ENCODE measurements at regions not wholly inside any gene's neighbourhood (a gene's known extent, or its start where the extent isn't known, plus 50 kb on each side); places are given as distances from the start of the nearest gene placed in this dataset.

DNA sequence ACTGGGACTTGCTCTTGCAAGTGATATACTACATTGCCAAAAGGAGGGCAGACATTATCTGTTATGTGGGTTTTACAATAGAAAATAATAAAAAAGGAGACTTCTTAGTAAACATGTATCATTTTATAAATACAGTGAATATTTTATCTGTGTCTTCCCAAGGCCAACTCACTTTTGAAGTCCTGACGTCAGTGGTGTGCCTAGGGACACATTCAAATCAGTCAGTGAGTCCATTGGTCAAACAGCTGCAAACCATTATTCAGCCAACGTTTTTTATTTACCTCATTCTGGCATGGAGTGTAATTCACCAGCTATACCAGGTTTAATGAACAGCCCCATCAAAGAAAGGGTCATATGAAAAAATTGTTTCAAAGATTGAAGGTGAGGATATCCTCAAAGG is 263.7 kb downstream of the IPMK start:
- no peak for DNase-seq

GRCh38 chr10:58001159-58001558 is 266.5 kb downstream of the IPMK start:
- no peak for DNase-seq

- DNase-seq: no peak
These were observed 271.2 kb downstream of the IPMK start for GRCh38 chr10:57996536-57996935.

DNA sequence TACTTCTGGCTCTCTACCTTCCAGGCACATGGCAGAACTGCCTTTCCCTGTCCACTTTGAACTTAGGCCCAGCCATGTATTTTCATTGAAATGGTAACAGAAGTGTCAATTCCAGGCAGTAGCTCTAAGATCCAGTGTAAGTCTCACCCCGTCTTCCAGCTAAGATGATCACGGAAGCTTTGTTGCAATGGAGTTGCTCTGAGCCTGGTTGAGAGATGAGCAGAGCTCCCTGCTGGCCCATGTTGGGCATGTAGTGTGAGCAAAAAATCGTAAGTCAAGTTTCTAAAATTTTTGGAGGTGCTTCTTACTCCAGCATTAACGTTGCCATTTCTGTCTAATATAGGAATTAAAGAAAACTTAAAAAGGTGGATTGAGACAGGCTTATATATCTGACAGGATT is 274.4 kb downstream of the IPMK start:
- DNase-seq: no peak

- DNase-seq: no peak
These were observed 275.2 kb downstream of the IPMK start for GRCh38 chr10:57992321-57993077.

DNA sequence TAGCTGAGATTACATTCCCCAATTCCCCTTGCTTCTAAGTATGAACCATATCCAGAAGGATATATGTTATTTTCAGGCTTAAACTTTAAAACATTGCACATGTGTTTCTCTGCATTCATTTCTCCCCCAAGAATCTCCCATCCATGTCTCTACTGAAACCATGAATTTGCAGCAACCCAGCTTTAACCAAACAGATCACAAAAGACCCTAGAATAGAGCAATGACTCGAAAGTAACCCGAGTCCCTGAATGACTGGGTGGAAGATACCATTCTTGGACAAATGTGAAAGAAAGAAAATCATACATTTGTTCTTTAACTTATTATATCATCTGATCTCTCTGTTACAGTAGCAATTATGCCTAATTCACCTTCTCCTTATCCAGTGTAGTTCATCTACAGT is 278.7 kb downstream of the IPMK start:
- no peak for DNase-seq

DNA sequence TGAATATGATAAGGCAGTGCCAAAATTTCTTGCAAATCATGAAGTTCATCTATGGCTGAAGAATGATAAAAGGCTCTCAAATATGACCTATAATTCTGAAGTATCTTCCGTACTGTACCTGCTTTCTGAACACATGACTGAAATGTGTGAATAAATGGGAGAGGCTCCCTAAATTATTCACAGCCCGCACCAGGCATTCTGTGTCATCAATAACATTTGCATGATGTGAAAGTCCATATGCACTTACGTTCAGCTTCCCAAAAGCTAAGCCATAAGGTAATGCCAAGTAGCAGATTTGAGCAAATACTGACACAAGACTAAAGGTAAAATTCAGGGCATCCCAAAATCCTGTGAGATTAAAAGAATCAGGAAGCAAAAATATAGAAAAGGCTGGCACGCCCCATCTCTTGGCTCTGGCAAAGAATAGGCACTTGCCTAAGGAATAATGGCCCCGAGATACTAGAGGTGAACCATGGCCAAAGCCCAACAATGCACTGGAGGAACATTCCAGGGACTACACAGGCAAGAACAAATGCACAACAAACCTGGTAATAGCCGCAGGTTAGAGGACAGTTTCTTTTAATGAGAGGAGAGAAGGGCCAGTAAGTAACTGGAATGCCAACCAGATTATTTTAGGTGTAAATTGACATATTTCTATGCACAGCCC is 280.5 kb downstream of the IPMK start:
- no peak for DNase-seq

GRCh38 chr10:57986422-57986821 is 281.3 kb downstream of the IPMK start:
- no peak for DNase-seq

GRCh38 chr10:57983281-57983791 is 284.4 kb downstream of the IPMK start:
- DNase-seq: no peak

DNA sequence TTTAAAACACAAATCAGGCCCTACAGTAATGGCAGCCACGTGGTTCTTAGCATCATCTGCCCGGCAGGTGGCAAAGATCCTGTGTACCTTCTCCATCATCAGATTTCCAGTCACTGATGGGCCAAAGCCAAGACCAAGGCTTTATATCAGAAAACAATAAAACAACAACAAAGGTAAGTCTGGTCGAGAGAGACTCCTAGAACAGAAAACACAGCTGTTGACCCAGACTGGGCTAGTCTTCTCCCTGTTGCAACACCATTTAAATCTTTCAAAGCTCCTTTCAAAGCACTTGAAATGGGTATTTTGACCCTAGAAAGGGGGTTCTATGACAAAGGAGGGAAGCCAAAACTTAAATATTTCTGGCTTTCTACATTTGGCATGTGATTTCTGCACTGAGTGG is 285.6 kb downstream of the IPMK start:
- DNase-seq: no peak

DNA sequence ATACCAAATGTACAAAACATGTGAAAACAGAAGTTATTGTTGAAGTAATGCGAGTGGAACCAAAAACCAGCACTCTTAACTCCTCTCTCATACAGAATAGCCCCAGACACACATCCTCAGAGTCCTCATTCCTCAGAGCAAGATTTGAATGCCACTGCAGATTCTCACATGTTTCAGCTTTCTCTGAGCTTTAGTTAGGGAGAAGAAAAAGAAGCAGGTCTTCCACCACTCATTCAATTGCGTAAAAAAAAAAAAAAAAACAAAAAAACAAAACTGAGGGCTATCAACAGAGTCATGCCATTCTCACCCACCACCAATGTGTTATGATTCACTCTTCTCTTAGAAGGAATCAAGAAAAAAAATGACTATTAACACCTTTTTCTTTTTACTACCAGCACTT is 287.7 kb downstream of the IPMK start:
- DNase-seq: no peak

- DNase-seq: no peak
These were observed 288.2 kb downstream of the IPMK start for GRCh38 chr10:57979491-57979890.

- no peak for DNase-seq
These were observed 290.4 kb downstream of the IPMK start for GRCh38 chr10:57977262-57977661.

DNA sequence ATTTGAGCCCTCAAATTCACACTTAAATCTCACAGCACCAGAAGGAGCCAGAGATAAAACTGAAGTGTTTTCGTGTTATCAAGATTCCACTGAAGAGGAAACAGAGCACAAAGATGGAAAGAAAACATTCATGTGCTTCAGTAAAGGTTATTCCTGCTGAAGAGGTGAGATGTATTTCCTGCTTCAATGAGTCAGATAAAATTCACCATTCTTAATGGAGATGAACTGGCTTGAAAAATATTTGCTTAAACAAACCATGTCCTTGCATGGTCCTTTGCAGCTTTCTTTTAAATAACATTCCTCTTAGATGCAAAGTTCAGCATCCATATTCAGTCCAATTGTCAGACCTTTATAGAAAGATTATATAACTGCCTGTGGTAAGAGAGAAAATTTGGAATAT is 294.2 kb downstream of the IPMK start:
- no peak for DNase-seq

GRCh38 chr10:57972783-57973182 is 294.9 kb downstream of the IPMK start:
- no peak for DNase-seq

GRCh38 chr10:57968328-57969016 is 299.2 kb downstream of the IPMK start:
- no peak for DNase-seq

GRCh38 chr10:57964351-57964750 is 303.3 kb downstream of the IPMK start:
- no peak for DNase-seq

GRCh38 chr10:57963546-57963945 is 304.1 kb downstream of the IPMK start:
- DNase-seq: no peak

DNA sequence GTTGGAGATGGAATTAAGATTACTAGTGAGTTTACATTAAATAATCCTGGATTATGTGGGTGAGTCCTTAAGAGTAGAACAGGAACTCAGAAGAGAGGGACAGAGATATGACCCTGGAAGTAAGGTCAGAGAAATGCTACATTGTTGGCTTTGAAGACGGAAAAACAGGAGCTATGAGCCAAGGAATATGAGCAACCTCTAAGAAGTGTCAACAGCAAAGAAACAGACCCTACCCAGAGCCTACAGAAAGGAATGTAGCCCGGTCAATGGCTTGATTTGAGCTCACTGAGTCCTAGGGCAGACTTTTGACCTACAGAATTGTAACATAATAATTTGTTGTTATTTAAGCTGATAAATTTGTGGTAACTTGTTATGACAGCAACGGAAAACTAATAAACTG is 304.9 kb downstream of the IPMK start:
- no peak for DNase-seq

- DNase-seq: no peak
These were observed 306.2 kb downstream of the IPMK start for GRCh38 chr10:57961487-57961886.

GRCh38 chr10:57960406-57960805 is 307.3 kb downstream of the IPMK start:
- DNase-seq: no peak

DNA sequence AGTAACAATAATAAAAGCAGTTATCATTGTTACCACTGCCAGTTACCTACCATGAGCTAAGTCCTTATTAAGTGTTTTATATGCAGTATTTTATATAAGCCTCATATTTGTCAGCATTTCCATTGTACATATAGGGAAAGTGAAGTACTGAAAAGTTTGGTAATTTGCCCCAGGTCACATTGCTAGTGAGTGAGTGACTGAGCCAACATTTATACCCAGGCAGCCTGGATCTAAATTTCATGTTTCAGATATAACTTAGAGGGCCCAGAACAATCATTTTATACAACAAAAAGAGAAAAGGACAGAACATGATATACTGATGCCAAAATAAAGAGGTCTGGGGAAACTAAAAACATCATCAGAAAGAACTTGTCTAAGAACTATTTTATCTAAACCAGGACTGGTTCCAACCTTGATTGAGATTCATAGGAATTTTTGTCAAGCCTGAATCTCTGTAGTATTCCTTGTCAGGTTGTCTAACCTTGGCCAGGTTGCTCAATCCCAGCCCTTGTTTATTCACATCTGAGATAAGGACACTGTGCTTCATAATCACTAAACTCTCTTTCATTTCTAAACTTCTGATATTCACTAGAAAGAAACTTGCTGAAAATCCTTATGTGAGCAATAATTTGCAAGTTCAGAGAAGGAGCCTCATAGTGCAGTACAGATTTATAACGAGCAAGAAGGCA is 308.2 kb downstream of the IPMK start:
- no peak for DNase-seq

DNA sequence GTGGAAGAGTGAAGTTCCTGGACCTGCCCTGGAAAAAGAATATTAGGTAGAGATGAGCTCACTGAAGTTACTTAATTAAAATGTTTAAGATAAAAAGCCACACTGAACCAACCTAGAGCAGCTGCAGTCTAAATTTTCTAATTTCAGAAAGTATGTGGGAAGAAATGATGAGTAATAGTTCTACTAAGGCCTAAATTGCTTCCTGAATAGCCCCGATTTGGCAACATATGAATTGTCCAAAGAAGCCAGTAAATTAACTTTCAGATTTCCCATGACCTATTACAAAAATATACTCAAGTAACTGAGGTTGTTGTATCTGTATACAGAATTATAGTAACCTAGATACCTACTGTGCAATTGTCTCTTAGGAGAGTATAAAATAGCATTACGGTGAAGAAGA is 312.6 kb downstream of the IPMK start:
- DNase-seq: no peak
